Parathyroid adenoma (tissue), 2 donors: ENCODE measurements at regions not wholly inside any gene's neighbourhood (a gene's known extent, or its start where the extent isn't known, plus 50 kb on each side); places are given as distances from the start of the nearest gene placed in this dataset.
"Not testable (repeated sequence)": the region's sequence is repeated elsewhere in the genome, so short reads cannot be mapped to it uniquely, and the experiment has no call there.

ENCODE experiments used
- H2AFZ ChIP-seq: fragments of 300-600 bp; sonication (generic); one replicate; pipeline ENCODE4 v1.7.0; 2017; ENCODE audit warnings: antibody characterized with exemption, mild to moderate bottlenecking
- H3K27ac ChIP-seq: fragments of 300-600 bp; sonication (generic); one replicate; pipeline ENCODE4 v1.7.0; 2017
- H3K27me3 ChIP-seq: fragments of 300-600 bp; sonication (generic); one replicate; pipeline ENCODE4 v1.7.0; 2017; ENCODE audit warnings: low read length; ENCODE audit not compliant: control insufficient read depth, insufficient read depth
- H3K36me3 ChIP-seq: fragments of 300-600 bp; sonication (generic); one replicate; pipeline ENCODE4 v1.7.0; 2017; ENCODE audit warnings: low read length; ENCODE audit not compliant: control insufficient read depth, insufficient read depth
- H3K4me1 ChIP-seq: fragments of 300-600 bp; sonication (generic); one replicate; pipeline ENCODE4 v1.7.0; 2017; ENCODE audit warnings: control low read depth
- H3K4me2 ChIP-seq: fragments of 300-600 bp; sonication (generic); one replicate; pipeline ENCODE4 v1.7.0; 2017; ENCODE audit warnings: low read length
- H3K4me3 ChIP-seq: fragments of 300-600 bp; sonication (generic); one replicate; pipeline ENCODE4 v1.7.0; 2017; ENCODE audit warnings: low read depth, low read length
- H3K79me2 ChIP-seq: fragments of 300-600 bp; sonication (generic); one replicate; pipeline ENCODE4 v1.7.0; 2017; ENCODE audit warnings: control low read depth
- H3K9ac ChIP-seq: fragments of 300-600 bp; sonication (generic); one replicate; pipeline ENCODE4 v1.7.0; 2017; ENCODE audit warnings: mild to moderate bottlenecking
- H3K9me3 ChIP-seq: fragments of 300-600 bp; sonication (generic); one replicate; pipeline ENCODE4 v1.7.0; 2017; ENCODE audit warnings: low read length; ENCODE audit not compliant: control insufficient read depth
- CTCF ChIP-seq: fragments of 300-600 bp; sonication (generic); IDR thresholded peaks from one replicate; pipeline ENCODE4 v1.7.0; 2017; ENCODE audit warnings: antibody characterized with exemption, mild to moderate bottlenecking
- donor health status: primary hyperparathyroidism.

- H3K4me2 ChIP-seq = no peak overlapping the region
- no peaks in the 10 kb centered on the region for H3K36me3 ChIP-seq
- H3K9me3 ChIP-seq = no peaks in the 10 kb centered on the region
- no peak overlapping the region for H3K9ac ChIP-seq
- H3K4me1 ChIP-seq = no peaks in the 10 kb centered on the region
- H3K27me3 ChIP-seq = no peaks in the 10 kb centered on the region
- H3K27ac ChIP-seq = no peak overlapping the region
- TF ChIP-seq CTCF = no peak
- H2AFZ ChIP-seq = no peak overlapping the region
- H3K4me3 ChIP-seq = no peak overlapping the region
- no peaks in the 10 kb centered on the region for H3K79me2 ChIP-seq
These were observed 74.7 kb downstream of the LPAR4 start for GRCh38 chrX:78822157-78822690.

GRCh38 chrX:78831523-78831922 is 84.0 kb downstream of the LPAR4 start:
- no peaks in the 10 kb centered on the region for H3K9me3 ChIP-seq
- no peak overlapping the region for H2AFZ ChIP-seq
- no peak overlapping the region for H3K9ac ChIP-seq
- H3K27me3 ChIP-seq = no peaks in the 10 kb centered on the region
- no peak overlapping the region for H3K4me2 ChIP-seq
- no peak overlapping the region for H3K27ac ChIP-seq
- no peak overlapping the region for H3K4me3 ChIP-seq
- H3K4me1 ChIP-seq = no peaks in the 10 kb centered on the region
- H3K79me2 ChIP-seq = no peaks in the 10 kb centered on the region
- H3K36me3 ChIP-seq = no peaks in the 10 kb centered on the region
- no peak for TF ChIP-seq CTCF

- H3K9me3 ChIP-seq = no peaks in the 10 kb centered on the region
- H3K4me2 ChIP-seq = no peak overlapping the region
- no peak overlapping the region for H2AFZ ChIP-seq
- no peaks in the 10 kb centered on the region for H3K79me2 ChIP-seq
- H3K36me3 ChIP-seq = no peaks in the 10 kb centered on the region
- H3K27me3 ChIP-seq = no peaks in the 10 kb centered on the region
- no peak for TF ChIP-seq CTCF
- no peak overlapping the region for H3K4me3 ChIP-seq
- H3K27ac ChIP-seq = no peak overlapping the region
- H3K4me1 ChIP-seq = no peaks in the 10 kb centered on the region
- H3K9ac ChIP-seq = no peak overlapping the region
These were observed 91.2 kb downstream of the LPAR4 start for GRCh38 chrX:78838709-78839108.

- Histone ChIP-seq H3K79me2 (no peaks in the 10 kb centered on the region), H3K4me1 (no peaks in the 10 kb centered on the region), H3K4me2 (no peak overlapping the region), H2AFZ (no peak overlapping the region), H3K4me3 (no peak overlapping the region), H3K36me3 (no peaks in the 10 kb centered on the region), H3K9me3 (no peaks in the 10 kb centered on the region), H3K27me3 (no peaks in the 10 kb centered on the region), H3K9ac (no peak overlapping the region), H3K27ac (no peak overlapping the region)
- TF ChIP-seq CTCF = no peak
These were observed 92.2 kb downstream of the LPAR4 start for GRCh38 chrX:78839711-78840110.

GRCh38 chrX:78844218-78844617 is 96.7 kb downstream of the LPAR4 start:
- not testable (repeated sequence) for H3K27ac ChIP-seq, H3K27me3 ChIP-seq, H3K9me3 ChIP-seq, H2AFZ ChIP-seq, H3K4me1 ChIP-seq, H3K9ac ChIP-seq, H3K36me3 ChIP-seq, H3K79me2 ChIP-seq, H3K4me3 ChIP-seq, H3K4me2 ChIP-seq

- not testable (repeated sequence) for H3K9ac ChIP-seq, H3K36me3 ChIP-seq, H3K4me3 ChIP-seq, H3K4me2 ChIP-seq, H2AFZ ChIP-seq, H3K27me3 ChIP-seq, H3K9me3 ChIP-seq, H3K4me1 ChIP-seq, H3K27ac ChIP-seq, H3K79me2 ChIP-seq
These were observed 63.9 kb upstream of the P2RY10 start for GRCh38 chrX:78881248-78881647.
